ENCODE measurements at regions not wholly inside any gene's neighbourhood (a gene's known extent, or its start where the extent isn't known, plus 50 kb on each side); places are given as distances from the start of the nearest gene placed in this dataset.

- TF ChIP-seq CTCF (conservative IDR thresholded peaks at IDR 0.05; ENCODE audit: low read depth, low read length) (no peak), EZH2 (IDR thresholded peaks at IDR 0.05; ENCODE audit: low read length, unreplicated experiment) (no peak)
Observed at GRCh38 chr5:2158767-2159166, 276.0 kb upstream of the IRX4 start.
